ENCODE measurements at regions not wholly inside any gene's neighbourhood (a gene's known extent, or its start where the extent isn't known, plus 50 kb on each side); places are given as distances from the start of the nearest gene placed in this dataset.

DNA sequence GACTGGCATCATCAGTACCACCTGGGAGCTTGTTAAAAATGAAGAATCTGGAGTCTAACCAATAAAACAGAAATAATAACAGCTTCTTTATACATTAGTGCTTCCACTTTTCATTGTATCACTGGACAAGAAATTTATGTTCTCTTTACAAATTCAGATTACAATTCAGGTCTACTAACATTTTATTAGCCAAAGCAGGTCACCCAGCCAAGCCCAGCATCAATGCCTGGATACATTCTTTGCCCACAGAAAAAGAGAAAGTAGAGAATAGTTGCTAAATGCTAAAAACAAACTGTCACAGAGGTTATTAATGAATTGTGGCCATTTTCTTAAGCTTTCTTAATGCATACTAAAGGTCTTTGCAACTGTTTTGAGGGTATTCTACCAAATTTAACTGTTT, 458.3 kb downstream of the BTBD3 start:
- Histone ChIP-seq H3K56ac (ENCODE audit: insufficient read length, low read depth, low read length) (no peak overlapping the region), H4K91ac (ENCODE audit: insufficient read length, low read depth, low read length) (no peak overlapping the region), H3K27ac (ENCODE audit: insufficient read length, low read depth, low read length) (no peak overlapping the region), H3K9ac (ENCODE audit: extremely low read depth, insufficient read length, low read length) (no peak overlapping the region), H2BK5ac (ENCODE audit: insufficient read length, low read length) (no peak overlapping the region), H3K18ac (ENCODE audit: insufficient read length, low read depth, low read length) (no peak overlapping the region), H3K4me1 (ENCODE audit: insufficient read depth, low read length) (no peaks in the 10 kb centered on the region; the same call in 1 of the 2 replicates), H3K9me3 (ENCODE audit: control insufficient read depth, low read depth, low read length) (no peaks in the 10 kb centered on the region), H3K27me3 (ENCODE audit: insufficient read depth, low read length) (no peaks in the 10 kb centered on the region), H2BK120ac (ENCODE audit: low read depth, low read length, poor library complexity, severe bottlenecking) (no peak overlapping the region), H4K8ac (replicated peaks; ENCODE audit: insufficient read length, low read depth, low read length) (no peak overlapping the region), H2AFZ (ENCODE audit: low read length) (no peak overlapping the region), H4K20me1 (ENCODE audit: control insufficient read depth, insufficient read depth, insufficient read length) (no peaks in the 10 kb centered on the region), H3K23me2 (ENCODE audit: insufficient read length, low read depth, low read length, poor library complexity, severe bottlenecking) (no peaks in the 10 kb centered on the region), H3T11ph (ENCODE audit: low read length) (no peak overlapping the region), H2BK20ac (ENCODE audit: low read depth, low read length, poor library complexity, severe bottlenecking) (no peak overlapping the region), H2AK5ac (ENCODE audit: insufficient read length, low read length) (no peak overlapping the region), H3K4ac (ENCODE audit: low read depth, low read length) (no peak overlapping the region), H3K14ac (ENCODE audit: insufficient read depth, low read length) (no peak overlapping the region), H2BK12ac (ENCODE audit: insufficient read length, low read depth, low read length) (no peak overlapping the region), H3K23ac (ENCODE audit: insufficient read length, low read depth, low read length) (no peak overlapping the region), H4K5ac (ENCODE audit: insufficient read length, low read depth, low read length) (no peak overlapping the region), H3K4me2 (ENCODE audit: insufficient read depth, insufficient read length, low read length) (no peak overlapping the region), H3K79me1 (ENCODE audit: insufficient read depth, low read depth, low read length, poor library complexity, severe bottlenecking) (no peaks in the 10 kb centered on the region), H3K79me2 (ENCODE audit: insufficient read depth, low read length) (no peaks in the 10 kb centered on the region), H2BK15ac (ENCODE audit: low read depth, low read length) (no peak overlapping the region)
- no peak for DNase-seq
- Mint-ChIP-seq H3K4me1 (0 out of 4 replicates have a peak, but pooled peaks cover 0 to 3% of the 10 kb centered on the region in 2 experiments), H3K27ac (no peak overlapping the region), H3K27me3 (ENCODE audit: low read depth) (no peaks in the 10 kb centered on the region), H3K9me3 (peaks cover 2 to 3% of the 10 kb centered on the region in 2 experiments; a peak in 2 of 5 replicates), H3K36me3 (ENCODE audit: insufficient read depth in 1 of 3, low read depth in 3 of 3) (peaks cover 0 to 6% (median 0%) of the 10 kb centered on the region in 3 experiments; a peak in 1 of 7 replicates), H3K4me3 (no peak overlapping the region)
- TF ChIP-seq, protein P1, sequence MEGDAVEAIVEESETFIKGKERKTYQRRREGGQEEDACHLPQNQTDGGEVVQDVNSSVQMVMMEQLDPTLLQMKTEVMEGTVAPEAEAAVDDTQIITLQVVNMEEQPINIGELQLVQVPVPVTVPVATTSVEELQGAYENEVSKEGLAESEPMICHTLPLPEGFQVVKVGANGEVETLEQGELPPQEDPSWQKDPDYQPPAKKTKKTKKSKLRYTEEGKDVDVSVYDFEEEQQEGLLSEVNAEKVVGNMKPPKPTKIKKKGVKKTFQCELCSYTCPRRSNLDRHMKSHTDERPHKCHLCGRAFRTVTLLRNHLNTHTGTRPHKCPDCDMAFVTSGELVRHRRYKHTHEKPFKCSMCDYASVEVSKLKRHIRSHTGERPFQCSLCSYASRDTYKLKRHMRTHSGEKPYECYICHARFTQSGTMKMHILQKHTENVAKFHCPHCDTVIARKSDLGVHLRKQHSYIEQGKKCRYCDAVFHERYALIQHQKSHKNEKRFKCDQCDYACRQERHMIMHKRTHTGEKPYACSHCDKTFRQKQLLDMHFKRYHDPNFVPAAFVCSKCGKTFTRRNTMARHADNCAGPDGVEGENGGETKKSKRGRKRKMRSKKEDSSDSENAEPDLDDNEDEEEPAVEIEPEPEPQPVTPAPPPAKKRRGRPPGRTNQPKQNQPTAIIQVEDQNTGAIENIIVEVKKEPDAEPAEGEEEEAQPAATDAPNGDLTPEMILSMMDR (conservative IDR thresholded peaks at IDR 0.05) = no peak
